Activated naive CD8-positive, alpha-beta T cell treated with anti-CD3 and anti-CD28 coated beads, Interleukin-2, amount 50 U/mL, for 24 hours (primary cell): ENCODE measurements at regions not wholly inside any gene's neighbourhood (a gene's known extent, or its start where the extent isn't known, plus 50 kb on each side); places are given as distances from the start of the nearest gene placed in this dataset.
"Not testable (repeated sequence)": the region's sequence is repeated elsewhere in the genome, so short reads cannot be mapped to it uniquely, and the experiment has no call there.

Experiments
- ATAC-seq: fragments of 150-1000 bp; cut with Tn5 transposase; one replicate; pipeline ENCODE4 v1.10.0; 2021
- DNase-seq: peaks from one replicate; pipeline ENCODE4 v3.0.0; 2021
- H3K27ac Mint-ChIP-seq: one replicate; pipeline ENCODE4 v1.8.0; 2021; ENCODE audit warnings: mild to moderate bottlenecking, mixed read lengths
- H3K27me3 Mint-ChIP-seq: one replicate; pipeline ENCODE4 v1.8.0; 2021; ENCODE audit warnings: mixed read lengths
- H3K36me3 Mint-ChIP-seq: one replicate; pipeline ENCODE4 v1.8.0; 2021; ENCODE audit warnings: low read depth, mixed read lengths
- H3K4me1 Mint-ChIP-seq: one replicate; pipeline ENCODE4 v1.8.0; 2021; ENCODE audit warnings: mixed read lengths
- H3K4me3 Mint-ChIP-seq: one replicate; pipeline ENCODE4 v1.8.0; 2021; ENCODE audit warnings: mild to moderate bottlenecking, moderate library complexity, mixed read lengths
- H3K9me3 Mint-ChIP-seq: one replicate; pipeline ENCODE4 v1.8.0; 2021; ENCODE audit warnings: mixed read lengths

DNA sequence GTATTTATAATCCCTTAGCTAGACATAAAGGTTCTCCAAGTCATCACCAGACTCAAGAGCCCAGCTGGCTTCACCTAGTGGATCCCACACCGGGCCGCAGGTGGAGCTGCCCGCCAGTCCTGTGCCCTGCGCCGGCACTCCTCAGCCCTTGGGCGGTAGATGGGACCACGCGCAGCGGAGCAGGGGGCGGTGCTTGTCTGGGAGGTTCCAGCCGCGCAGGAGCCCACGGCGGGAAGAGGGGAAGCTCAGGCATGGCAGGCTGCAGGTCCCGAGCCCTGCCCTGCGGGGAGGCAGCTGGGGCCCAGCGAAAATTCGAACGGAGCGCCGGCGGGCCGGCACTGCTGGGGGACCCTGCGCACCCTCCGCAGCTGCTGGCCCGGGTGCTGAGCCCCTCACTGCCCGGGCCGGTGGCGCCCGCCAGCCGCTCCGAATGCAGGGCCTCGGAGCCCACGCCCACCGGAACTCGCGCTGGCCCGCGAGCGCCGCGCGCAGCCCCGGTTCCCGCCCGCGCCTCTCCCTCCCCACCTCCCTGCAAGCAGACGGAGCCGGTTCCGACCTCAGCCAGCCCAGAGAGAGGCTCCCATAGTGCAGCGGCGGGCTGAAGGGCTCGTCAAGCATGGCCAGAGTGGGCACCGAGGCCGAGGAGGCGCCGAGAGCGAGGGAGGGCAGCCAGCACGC is 675.6 kb downstream of the REEP3 start:
- Mint-ChIP-seq H3K36me3 (no peaks in the 10 kb centered on the region), H3K4me3 (no peak overlapping the region), H3K4me1 (no peaks in the 10 kb centered on the region), H3K27ac (no peak overlapping the region), H3K27me3 (no peaks in the 10 kb centered on the region), H3K9me3 (no peaks in the 10 kb centered on the region)
- DNase-seq (no peak), ATAC-seq (no peak)

- Mint-ChIP-seq H3K4me1 (no peaks in the 10 kb centered on the region), H3K36me3 (no peaks in the 10 kb centered on the region), H3K27me3 (no peaks in the 10 kb centered on the region), H3K9me3 (peaks cover 6% of the 10 kb centered on the region), H3K4me3 (no peak overlapping the region), H3K27ac (no peak overlapping the region)
- ATAC-seq (no peak), DNase-seq (no peak)
These were observed 680.7 kb downstream of the REEP3 start for GRCh38 chr10:64201936-64202335.

DNA sequence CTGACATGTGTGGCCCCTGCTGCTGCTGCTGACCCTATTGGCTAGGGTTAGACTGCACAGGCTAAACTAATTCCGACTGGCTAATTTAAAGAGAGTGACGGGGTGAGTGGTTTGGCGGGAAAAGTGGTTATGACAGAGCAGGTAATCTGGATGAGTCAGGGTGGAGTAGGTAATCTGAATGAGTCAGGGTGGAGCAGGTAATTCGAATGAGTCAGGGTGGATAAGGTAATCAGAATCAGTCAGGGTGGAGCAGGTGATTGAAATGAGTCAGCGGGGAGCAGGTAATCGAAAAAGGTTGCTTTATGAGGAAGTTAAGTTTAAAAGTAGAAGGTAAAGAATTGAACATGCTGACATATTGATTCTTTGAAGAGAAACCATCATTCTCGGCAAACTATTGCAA is 683.3 kb downstream of the REEP3 start:
- not testable (repeated sequence) for H3K27me3 Mint-ChIP-seq, ATAC-seq, H3K27ac Mint-ChIP-seq, H3K4me3 Mint-ChIP-seq, DNase-seq, H3K36me3 Mint-ChIP-seq, H3K4me1 Mint-ChIP-seq, H3K9me3 Mint-ChIP-seq

GRCh38 chr10:64206409-64206808 is 685.2 kb downstream of the REEP3 start:
- Mint-ChIP-seq H3K9me3 (peaks cover 10% of the 10 kb centered on the region), H3K36me3 (no peaks in the 10 kb centered on the region), H3K4me1 (no peaks in the 10 kb centered on the region), H3K27me3 (no peaks in the 10 kb centered on the region), H3K4me3 (no peak overlapping the region), H3K27ac (no peak overlapping the region)
- no peak for ATAC-seq
- DNase-seq = no peak

DNA sequence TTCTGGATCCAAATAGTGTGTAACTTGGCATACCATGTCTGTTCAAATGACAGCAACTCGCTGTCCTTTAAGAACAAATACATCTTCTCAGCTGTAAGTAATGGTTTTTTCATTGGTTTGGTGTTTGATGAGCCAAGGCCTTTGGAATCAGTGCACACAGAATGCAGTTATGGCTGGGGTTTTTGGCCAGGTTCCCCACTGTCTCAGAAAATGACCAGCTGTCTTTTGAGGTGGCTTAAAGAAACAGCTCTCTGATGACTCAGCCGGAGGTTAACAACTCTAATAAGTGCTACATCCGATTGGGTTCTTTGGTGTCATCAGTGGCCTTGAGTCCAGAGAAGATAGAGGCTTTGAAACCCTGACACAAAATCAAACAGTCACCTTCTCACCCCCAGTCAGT is 688.4 kb downstream of the REEP3 start:
- DNase-seq (no peak), ATAC-seq (no peak)
- Mint-ChIP-seq H3K9me3 (peaks cover 7% of the 10 kb centered on the region), H3K4me1 (no peaks in the 10 kb centered on the region), H3K27ac (no peak overlapping the region), H3K36me3 (no peaks in the 10 kb centered on the region), H3K27me3 (no peaks in the 10 kb centered on the region), H3K4me3 (no peak overlapping the region)

- Mint-ChIP-seq H3K4me3 (no peak overlapping the region), H3K9me3 (peaks cover 5% of the 10 kb centered on the region), H3K4me1 (no peaks in the 10 kb centered on the region), H3K27ac (no peak overlapping the region), H3K27me3 (no peaks in the 10 kb centered on the region), H3K36me3 (no peaks in the 10 kb centered on the region)
- ATAC-seq (no peak), DNase-seq (no peak)
These were observed 689.0 kb downstream of the REEP3 start for GRCh38 chr10:64210211-64210610.

GRCh38 chr10:64211466-64211865 is 690.3 kb downstream of the REEP3 start:
- DNase-seq (no peak), ATAC-seq (no peak)
- Mint-ChIP-seq H3K4me1 (no peaks in the 10 kb centered on the region), H3K4me3 (no peak overlapping the region), H3K27me3 (no peaks in the 10 kb centered on the region), H3K9me3 (peaks cover 5% of the 10 kb centered on the region), H3K27ac (no peak overlapping the region), H3K36me3 (no peaks in the 10 kb centered on the region)

- ATAC-seq (no peak), DNase-seq (no peak)
- Mint-ChIP-seq H3K36me3 (no peaks in the 10 kb centered on the region), H3K27ac (no peak overlapping the region), H3K9me3 (peaks cover 2% of the 10 kb centered on the region), H3K27me3 (no peaks in the 10 kb centered on the region), H3K4me1 (no peaks in the 10 kb centered on the region), H3K4me3 (no peak overlapping the region)
These were observed 693.9 kb downstream of the REEP3 start for GRCh38 chr10:64215088-64215487.

GRCh38 chr10:64219271-64220025 is 698.2 kb downstream of the REEP3 start:
- H3K9me3 Mint-ChIP-seq = peaks cover 6% of the 10 kb centered on the region
- H3K36me3 Mint-ChIP-seq = no peaks in the 10 kb centered on the region
- ATAC-seq (no peak), DNase-seq (no peak)
- no peaks in the 10 kb centered on the region for H3K4me1 Mint-ChIP-seq
- no peak overlapping the region for H3K4me3 Mint-ChIP-seq
- H3K27me3 Mint-ChIP-seq = no peaks in the 10 kb centered on the region
- H3K27ac Mint-ChIP-seq = no peak overlapping the region

- no peaks in the 10 kb centered on the region for H3K36me3 Mint-ChIP-seq
- no peaks in the 10 kb centered on the region for H3K9me3 Mint-ChIP-seq
- no peak overlapping the region for H3K27ac Mint-ChIP-seq
- no peak overlapping the region for H3K4me3 Mint-ChIP-seq
- H3K27me3 Mint-ChIP-seq = no peaks in the 10 kb centered on the region
- no peak for ATAC-seq
- DNase-seq = no peak
- no peaks in the 10 kb centered on the region for H3K4me1 Mint-ChIP-seq
These were observed 713.3 kb downstream of the REEP3 start for GRCh38 chr10:64234489-64234888.

GRCh38 chr10:64257704-64258103 is 736.5 kb downstream of the REEP3 start:
- no peak for DNase-seq
- Mint-ChIP-seq H3K27me3 (no peaks in the 10 kb centered on the region), H3K36me3 (no peaks in the 10 kb centered on the region), H3K4me3 (no peak overlapping the region), H3K27ac (no peak overlapping the region), H3K4me1 (no peaks in the 10 kb centered on the region), H3K9me3 (no peaks in the 10 kb centered on the region)
- ATAC-seq = no peak

- no peak overlapping the region for H3K4me3 Mint-ChIP-seq
- H3K27ac Mint-ChIP-seq = no peak overlapping the region
- DNase-seq (no peak), ATAC-seq (no peak)
- H3K36me3 Mint-ChIP-seq = no peaks in the 10 kb centered on the region
- H3K9me3 Mint-ChIP-seq = peaks cover 4% of the 10 kb centered on the region
- H3K27me3 Mint-ChIP-seq = no peaks in the 10 kb centered on the region
- no peaks in the 10 kb centered on the region for H3K4me1 Mint-ChIP-seq
These were observed 739.9 kb downstream of the REEP3 start for GRCh38 chr10:64261092-64261491.

DNA sequence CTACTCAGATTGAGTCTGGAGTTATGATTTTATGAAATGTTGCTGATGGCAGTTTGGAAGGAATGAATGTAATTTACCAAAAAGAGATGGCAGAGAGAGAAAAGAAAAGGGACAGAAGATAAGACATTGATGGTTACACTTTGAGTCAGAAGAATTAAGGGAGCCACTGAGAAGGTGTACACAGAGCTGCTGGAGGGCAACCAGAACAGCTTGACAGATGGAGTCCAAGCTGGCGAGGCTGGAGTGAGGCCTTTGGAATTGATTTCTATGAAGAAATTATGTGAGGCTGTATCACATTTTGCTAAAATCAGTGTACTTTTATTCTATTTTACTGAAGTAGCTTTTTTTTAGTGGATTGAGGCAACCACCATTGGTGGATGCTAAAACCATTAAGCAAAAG is 740.5 kb downstream of the REEP3 start:
- Mint-ChIP-seq H3K27ac (no peak overlapping the region), H3K9me3 (peaks cover 4% of the 10 kb centered on the region)
- no peak for DNase-seq

DNA sequence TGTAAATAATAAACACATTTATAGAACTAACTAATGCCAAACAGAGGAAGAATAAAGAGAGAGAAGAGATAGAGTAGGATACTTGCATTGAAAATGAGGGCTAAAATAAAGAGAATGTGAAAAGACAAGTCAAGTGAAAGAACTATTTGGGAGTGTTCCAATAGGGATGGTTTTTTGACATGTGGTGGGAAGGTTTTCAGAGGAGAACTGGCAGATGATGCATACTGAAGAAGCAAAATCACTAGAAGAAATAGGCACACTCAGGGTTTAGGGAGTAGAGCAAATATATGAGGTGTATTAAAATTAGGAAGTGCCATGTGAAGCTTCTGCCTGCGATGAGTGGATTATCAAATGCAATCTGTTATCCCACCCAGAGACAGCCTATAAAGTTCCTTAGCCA is 744.8 kb downstream of the REEP3 start:
- H3K4me1 Mint-ChIP-seq = no peaks in the 10 kb centered on the region
- H3K27ac Mint-ChIP-seq = no peak overlapping the region
- H3K9me3 Mint-ChIP-seq = peaks cover 4% of the 10 kb centered on the region
- H3K27me3 Mint-ChIP-seq = no peaks in the 10 kb centered on the region
- H3K4me3 Mint-ChIP-seq = no peak overlapping the region
- no peaks in the 10 kb centered on the region for H3K36me3 Mint-ChIP-seq
- no peak for DNase-seq
- no peak for ATAC-seq

More for the DNA sequence above, 740.5 kb downstream of the REEP3 start:
- Mint-ChIP-seq H3K4me3 (no peak overlapping the region), H3K27me3 (no peaks in the 10 kb centered on the region), H3K4me1 (no peaks in the 10 kb centered on the region), H3K36me3 (no peaks in the 10 kb centered on the region)
- no peak for ATAC-seq

DNA sequence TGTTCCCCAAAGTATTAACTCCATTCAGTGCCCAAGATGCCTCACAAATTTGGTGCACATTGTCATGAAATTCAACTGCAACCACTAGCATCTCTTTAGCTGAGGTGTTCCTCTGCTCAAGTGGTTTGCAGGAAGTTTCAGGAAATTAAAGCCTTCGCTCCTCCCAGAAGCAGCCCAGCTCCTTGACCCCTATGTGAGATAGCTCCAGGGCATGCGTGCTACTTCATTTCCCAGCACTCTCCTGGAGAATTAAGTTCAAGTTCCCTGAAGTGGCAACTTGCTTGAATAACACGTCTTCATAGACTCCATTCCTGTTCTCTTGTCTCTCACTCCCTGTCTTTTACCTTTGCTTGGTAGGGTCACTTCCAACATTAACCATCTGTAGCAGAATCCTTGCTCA is 750.3 kb downstream of the REEP3 start:
- Mint-ChIP-seq H3K4me3 (no peak overlapping the region), H3K36me3 (no peaks in the 10 kb centered on the region), H3K27me3 (no peaks in the 10 kb centered on the region), H3K9me3 (no peaks in the 10 kb centered on the region), H3K4me1 (no peaks in the 10 kb centered on the region), H3K27ac (no peak overlapping the region)
- DNase-seq (no peak), ATAC-seq (no peak)
